ENCODE measurements at regions not wholly inside any gene's neighbourhood (a gene's known extent, or its start where the extent isn't known, plus 50 kb on each side); places are given as distances from the start of the nearest gene placed in this dataset.

DNA sequence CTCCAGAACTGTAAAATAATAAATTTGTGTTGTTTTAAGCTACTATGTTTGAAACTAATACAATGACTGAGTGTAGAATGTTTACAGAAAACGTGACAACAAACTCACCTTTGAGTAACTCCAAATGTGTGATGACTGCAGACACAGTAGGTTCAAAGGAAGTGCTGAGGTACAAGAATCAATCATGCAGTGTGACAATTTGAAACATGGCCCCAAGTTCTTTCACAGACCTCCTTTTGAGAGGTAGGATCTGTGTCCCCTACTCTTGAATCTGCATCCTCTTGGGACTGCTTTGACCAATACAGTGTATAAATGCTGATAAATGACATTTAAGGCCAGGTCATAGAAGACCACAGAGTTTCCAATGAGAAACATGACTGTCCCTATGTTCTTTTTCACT, 667.7 kb upstream of the DIPK2B start:
- TF ChIP-seq MXI1 (IDR thresholded peaks at IDR 0.05; ENCODE audit: borderline replicate concordance, low read depth, low read length) = no peak
- TF ChIP-seq, protein P1, sequence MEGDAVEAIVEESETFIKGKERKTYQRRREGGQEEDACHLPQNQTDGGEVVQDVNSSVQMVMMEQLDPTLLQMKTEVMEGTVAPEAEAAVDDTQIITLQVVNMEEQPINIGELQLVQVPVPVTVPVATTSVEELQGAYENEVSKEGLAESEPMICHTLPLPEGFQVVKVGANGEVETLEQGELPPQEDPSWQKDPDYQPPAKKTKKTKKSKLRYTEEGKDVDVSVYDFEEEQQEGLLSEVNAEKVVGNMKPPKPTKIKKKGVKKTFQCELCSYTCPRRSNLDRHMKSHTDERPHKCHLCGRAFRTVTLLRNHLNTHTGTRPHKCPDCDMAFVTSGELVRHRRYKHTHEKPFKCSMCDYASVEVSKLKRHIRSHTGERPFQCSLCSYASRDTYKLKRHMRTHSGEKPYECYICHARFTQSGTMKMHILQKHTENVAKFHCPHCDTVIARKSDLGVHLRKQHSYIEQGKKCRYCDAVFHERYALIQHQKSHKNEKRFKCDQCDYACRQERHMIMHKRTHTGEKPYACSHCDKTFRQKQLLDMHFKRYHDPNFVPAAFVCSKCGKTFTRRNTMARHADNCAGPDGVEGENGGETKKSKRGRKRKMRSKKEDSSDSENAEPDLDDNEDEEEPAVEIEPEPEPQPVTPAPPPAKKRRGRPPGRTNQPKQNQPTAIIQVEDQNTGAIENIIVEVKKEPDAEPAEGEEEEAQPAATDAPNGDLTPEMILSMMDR (conservative IDR thresholded peaks at IDR 0.05; ENCODE audit: low read depth, low read length) = no peak
- no peak for TF ChIP-seq MAFK (IDR thresholded peaks at IDR 0.05; ENCODE audit: low read depth, low read length)
- H2BK15ac ChIP-seq (ENCODE audit: low read depth, low read length) = no peak overlapping the region
- no peak overlapping the region for H2AK9ac ChIP-seq (replicated peaks; ENCODE audit: low read depth, low read length, poor library complexity)
- no peaks in the 10 kb centered on the region for H3K9me3 ChIP-seq (ENCODE audit: control insufficient read depth, insufficient read depth, low read length)
- intact Hi-C loops (cut with micrococcal nuclease) (no loop called here), dilution Hi-C loops (cut with HindIII; ENCODE audit: low sequenced_read_pairs, unreplicated experiment) (no loop called here), in situ Hi-C loops (cut with MboI; ENCODE audit: low sequenced_read_pairs) (no loop called here)
- CTCF ChIA-PET = no interaction called here
- no peak overlapping the region for H4K91ac ChIP-seq (ENCODE audit: insufficient read depth, low read depth, low read length)
- H3K4ac ChIP-seq (ENCODE audit: low read depth, low read length) = no peak overlapping the region
- no peak overlapping the region for H3K4me2 ChIP-seq (ENCODE audit: low read depth, low read length)
- H3K23ac ChIP-seq (ENCODE audit: low read depth, low read length) = no peak overlapping the region
- H3K18ac ChIP-seq (ENCODE audit: low read depth, low read length) = no peak overlapping the region
- H3K9ac ChIP-seq (ENCODE audit: low read depth, low read length) = no peak overlapping the region
- H3K14ac ChIP-seq (replicated peaks; ENCODE audit: low read depth, low read length) = no peak overlapping the region
- H3K9me1 ChIP-seq (ENCODE audit: insufficient read depth, low read length) = no peaks in the 10 kb centered on the region
- no CpG with 5 or more reads among the region's 1 CpG for WGBS, 2 experiments (ENCODE audit: extremely low coverage in 2 of 2, insufficient read length in 1 of 2)
- H3K27me3 ChIP-seq (ENCODE audit: control insufficient read depth, insufficient read depth, low read length) = peaks cover 21% of the 10 kb centered on the region
- H4K20me1 ChIP-seq (ENCODE audit: insufficient read depth, low read length) = no peaks in the 10 kb centered on the region
- no peak overlapping the region for H4K8ac ChIP-seq (ENCODE audit: low read depth in 2 of 2, low read length in 2 of 2)
- H2AFZ ChIP-seq (replicated peaks; ENCODE audit: low read length, poor library complexity) = no peak overlapping the region
- no peak overlapping the region for H4K5ac ChIP-seq (ENCODE audit: low read depth, low read length)
- POLR2A ChIA-PET (ENCODE audit: unreplicated experiment) = no interaction called here
- H3K36me3 ChIP-seq (ENCODE audit: control insufficient read depth, insufficient read depth, low read length) = no peaks in the 10 kb centered on the region
- no peak overlapping the region for H3K27ac ChIP-seq (ENCODE audit: insufficient read depth, low read length)
- ATAC-seq (ENCODE audit: low read depth) (no peak), DNase-seq (no peak)
- no peak overlapping the region for H2AK5ac ChIP-seq (ENCODE audit: low read depth, low read length)
- no peak overlapping the region for H3K56ac ChIP-seq (ENCODE audit: extremely low read depth, insufficient read depth, low read length)
- BruUV-seq (replicated peaks) = no TSS peak
- no peaks in the 10 kb centered on the region for H3K4me1 ChIP-seq (ENCODE audit: control insufficient read depth, insufficient read depth, low read length)
- no peaks in the 10 kb centered on the region for H3K79me1 ChIP-seq (ENCODE audit: low read depth in 1 of 2, low read length in 2 of 2)
- no peak overlapping the region for H3K4me3 ChIP-seq (ENCODE audit: insufficient read depth, low read depth, low read length)
- H2BK20ac ChIP-seq (ENCODE audit: low read depth, low read length) = no peak overlapping the region
- no peak overlapping the region for H2BK120ac ChIP-seq (ENCODE audit: low read depth, low read length)
- no peak overlapping the region for H2BK5ac ChIP-seq (ENCODE audit: low read depth, low read length, poor library complexity, severe bottlenecking)

Data from IMR-90 (cell line).